HG03103 (cell line): ENCODE measurements at regions not wholly inside any gene's neighbourhood (a gene's known extent, or its start where the extent isn't known, plus 50 kb on each side); places are given as distances from the start of the nearest gene placed in this dataset.
"Not testable (repeated sequence)": the region's sequence is repeated elsewhere in the genome, so short reads cannot be mapped to it uniquely, and the experiment has no call there.

Experiments
- ATAC-seq: cut with Tn5 transposase; IDR thresholded peaks from one replicate; pipeline ENCODE4 v1.9.1; 2021; ENCODE audit warnings: low read depth; ENCODE audit not compliant: unreplicated experiment

GRCh38 chr5:174459071-174459702, 265.2 kb upstream of the MSX2 start:
- ATAC-seq: no peak

GRCh38 chr5:174459832-174460448, 264.4 kb upstream of the MSX2 start:
- ATAC-seq: no peak

GRCh38 chr5:174462129-174462528, 262.3 kb upstream of the MSX2 start:
- ATAC-seq: no peak

DNA sequence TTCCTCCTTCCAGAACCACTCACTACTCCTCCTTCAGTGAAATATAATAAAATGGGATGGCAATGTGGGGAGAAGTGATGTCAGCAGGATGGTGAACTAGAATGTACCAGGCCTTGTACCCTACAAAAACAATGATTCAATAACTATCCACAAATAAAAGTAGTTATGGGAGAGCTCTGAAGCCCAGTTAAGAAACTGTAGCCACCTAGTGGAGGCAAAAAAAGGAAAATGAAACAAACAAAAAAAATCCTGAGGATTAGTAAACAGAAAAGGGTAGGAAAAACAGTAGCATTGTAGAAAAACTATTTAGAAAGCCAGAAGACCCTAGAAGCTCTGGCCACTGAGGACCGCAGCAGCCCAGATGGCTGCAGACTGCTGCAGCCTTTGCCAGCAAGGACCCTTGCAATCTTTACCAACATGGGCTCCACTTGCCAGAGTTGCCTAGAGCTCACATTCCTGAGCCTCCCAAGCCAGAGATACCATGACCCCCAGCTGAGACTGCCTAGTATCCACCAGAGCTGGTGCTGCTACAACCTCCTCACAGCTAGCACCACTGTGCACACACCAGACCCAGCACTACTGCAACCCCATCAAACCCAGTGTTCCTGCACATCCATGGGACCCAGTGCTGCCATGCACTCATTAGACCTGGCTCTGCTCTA, 259.7 kb upstream of the MSX2 start:
- ATAC-seq: no peak

- ATAC-seq: not testable (repeated sequence)
These were observed 252.9 kb upstream of the MSX2 start for GRCh38 chr5:174471528-174471927.

DNA sequence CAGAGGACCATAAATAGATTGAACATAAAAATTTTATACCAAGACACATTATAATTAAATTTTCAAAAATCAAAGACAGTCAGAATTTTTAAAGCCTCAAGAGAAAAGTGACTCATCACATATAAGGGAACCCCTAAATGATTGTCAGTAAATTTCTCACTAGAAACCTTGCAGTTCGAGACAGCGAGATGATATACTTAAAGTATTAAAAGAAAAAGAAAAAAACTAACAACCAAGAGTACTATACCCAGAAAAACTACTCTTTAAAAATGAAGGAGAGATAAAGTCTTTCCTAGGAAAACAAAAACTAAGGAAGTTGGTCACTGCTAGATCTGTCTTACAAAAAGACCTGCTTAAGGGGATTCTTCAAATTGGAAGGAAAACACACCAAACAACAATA, 251.4 kb upstream of the MSX2 start:
- no peak for ATAC-seq

- not testable (repeated sequence) for ATAC-seq
These were observed 248.4 kb upstream of the MSX2 start for GRCh38 chr5:174476001-174476400.

DNA sequence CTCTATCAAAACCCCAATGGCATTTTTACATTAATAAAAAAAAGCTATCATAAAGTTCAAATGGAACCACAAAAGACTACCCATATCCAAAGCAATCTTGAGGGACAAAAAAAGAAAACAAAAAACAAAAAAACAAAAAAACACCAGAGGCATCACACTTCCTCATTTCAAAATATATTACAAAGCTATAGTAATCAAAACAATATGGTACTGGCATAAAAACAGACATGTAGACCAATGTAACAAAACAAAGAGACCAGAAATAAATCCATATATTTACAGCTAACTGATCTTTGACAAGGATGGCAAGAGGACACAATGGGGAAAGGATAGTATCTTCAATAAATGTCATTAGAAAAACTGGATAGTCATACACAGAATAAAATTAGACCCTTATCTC, 245.1 kb upstream of the MSX2 start:
- ATAC-seq: no peak

DNA sequence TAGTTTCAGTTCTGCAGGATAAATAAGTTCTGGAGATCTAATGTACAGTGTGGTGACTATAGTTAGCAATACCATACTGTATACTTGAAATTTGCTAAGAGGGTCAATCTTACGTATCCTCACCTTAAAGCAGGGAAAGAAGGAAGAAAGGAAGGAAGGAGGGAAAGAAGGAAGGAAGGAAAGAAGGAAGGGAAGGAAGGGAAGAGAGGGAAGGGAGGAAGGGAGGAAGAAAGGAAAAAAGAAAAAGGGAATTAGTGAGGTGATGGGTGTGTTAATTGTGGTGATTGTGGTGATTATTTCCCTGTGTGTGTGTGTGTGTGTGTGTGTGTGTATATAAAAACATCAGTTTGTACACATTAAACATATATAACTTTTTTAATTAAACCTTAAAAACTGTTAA, 242.6 kb upstream of the MSX2 start:
- ATAC-seq: no peak

GRCh38 chr5:174482607-174483024, 241.8 kb upstream of the MSX2 start:
- ATAC-seq: no peak

DNA sequence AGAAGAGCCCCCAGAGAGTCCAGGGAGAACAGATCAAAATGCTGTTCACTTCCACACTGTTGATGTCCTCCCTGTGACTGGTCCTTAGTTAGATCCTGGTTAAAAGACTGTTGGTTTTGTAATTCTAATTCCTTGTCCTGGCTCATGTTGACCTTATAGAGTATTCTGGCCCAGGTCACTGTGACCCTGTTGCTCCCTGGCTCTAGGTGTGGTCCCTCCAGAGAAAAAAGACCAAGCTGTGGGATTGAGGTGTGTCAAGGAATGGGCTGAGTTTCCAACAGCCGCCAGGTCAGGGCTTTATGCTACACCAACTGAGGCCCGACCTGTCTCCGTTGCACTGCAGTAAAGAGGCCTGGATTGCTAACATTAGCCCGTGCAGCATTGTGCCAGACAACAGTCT, 241.0 kb upstream of the MSX2 start:
- no peak for ATAC-seq

DNA sequence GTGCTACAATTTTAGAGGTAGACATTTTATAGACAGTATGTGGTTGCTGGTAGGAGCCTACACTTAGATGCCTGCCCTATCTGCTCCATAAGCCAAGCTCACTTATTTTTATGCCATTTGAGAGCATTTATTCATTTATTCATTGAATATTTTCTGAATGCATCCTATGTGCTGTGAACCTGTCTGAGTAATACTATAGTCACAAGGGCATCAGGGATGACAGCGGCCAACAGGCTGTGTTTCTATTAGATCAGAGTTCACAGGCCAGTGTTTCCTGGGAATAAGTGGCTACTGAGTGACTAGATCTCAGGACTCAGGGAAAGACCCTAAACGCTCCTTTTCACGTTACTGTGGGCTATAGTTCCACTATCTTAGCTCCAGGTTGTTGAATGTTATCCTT, 235.2 kb upstream of the MSX2 start:
- no peak for ATAC-seq

GRCh38 chr5:174489920-174490597, 234.3 kb upstream of the MSX2 start:
- ATAC-seq: no peak

DNA sequence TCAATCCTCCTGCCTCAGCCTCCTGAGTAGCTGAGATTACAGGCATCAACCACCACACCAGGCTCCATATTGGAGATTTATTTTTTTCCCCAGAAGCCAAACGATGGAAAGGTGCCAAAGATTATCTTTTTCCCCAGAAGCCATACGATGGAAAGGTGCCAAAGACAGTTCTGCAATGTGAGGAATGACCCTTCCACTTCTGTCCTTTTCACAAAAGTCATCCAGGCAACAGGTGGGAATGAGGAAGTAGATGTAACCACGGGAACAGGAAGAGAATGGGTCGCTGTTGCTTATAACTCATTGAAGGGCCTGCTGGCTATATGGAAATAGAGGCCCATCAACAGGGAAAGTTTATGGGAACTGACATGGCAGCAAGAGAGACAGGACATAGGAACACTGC, 233.7 kb upstream of the MSX2 start:
- ATAC-seq: no peak

DNA sequence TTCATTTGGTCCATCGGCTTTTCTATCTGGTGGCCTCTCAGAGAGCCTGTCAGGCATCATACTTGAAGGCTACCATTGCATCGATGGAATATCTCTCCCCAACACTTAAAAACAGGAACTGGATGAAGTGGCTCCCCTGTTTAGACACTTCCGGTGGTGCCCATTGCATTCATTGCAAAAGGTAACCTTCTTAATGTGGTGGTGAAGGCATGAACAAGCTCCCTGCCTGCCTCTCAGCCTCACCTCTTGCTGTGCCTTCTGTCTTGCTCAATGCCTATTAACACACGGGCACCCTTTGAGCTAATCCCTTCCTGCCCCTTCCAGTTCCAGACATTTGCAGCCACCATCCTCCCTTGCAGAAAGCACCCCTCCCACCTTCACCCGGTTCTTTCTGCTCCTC, 233.1 kb upstream of the MSX2 start:
- ATAC-seq: no peak

DNA sequence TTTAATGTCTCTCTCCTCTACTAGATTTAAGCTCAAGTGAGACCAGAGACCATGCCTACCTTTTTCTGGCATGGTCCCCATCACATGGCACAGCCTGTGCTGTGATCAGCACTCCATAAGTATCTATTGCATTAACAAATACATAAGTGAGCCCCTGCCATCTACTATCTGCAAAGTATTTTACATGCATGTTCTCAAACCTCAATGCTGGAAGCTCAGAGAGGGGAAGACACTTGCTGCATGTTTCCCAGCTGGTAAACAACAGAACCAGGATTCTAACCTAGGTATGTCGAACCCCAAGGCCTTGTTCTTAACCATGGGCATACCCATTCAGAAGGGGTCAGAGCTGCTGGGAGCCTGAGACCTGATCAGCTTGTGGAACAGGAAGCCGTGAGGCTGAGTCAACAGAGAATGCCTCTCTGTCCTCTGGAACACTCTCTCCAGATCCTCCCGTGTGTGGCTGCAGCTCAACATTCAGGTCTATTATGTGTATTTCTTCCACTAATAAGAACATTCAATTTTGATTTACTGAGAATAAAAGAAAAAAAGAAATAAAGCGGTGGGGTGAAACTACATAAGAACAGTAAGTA, 232.5 kb upstream of the MSX2 start:
- ATAC-seq: no peak

- no peak for ATAC-seq
These were observed 230.9 kb upstream of the MSX2 start for GRCh38 chr5:174493530-174493929.

DNA sequence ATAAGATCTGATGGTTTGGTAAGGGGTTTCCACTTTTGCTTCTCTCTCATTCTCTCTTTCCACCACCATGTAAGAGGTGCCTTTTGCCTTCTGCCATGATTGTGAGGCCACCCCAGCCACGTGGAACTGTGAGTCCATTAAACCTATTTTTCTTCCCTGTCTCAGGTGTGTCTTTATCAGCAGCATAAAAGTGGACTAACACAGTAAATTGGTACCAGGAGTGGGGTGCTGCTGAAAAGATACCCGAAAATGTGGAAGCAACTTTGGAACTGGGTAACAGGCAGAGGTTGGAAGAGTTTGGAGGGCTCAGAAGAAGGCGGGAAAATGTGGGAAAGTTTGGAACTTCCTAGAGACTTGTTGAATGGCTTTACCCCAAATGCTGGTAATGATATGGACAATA, 226.4 kb upstream of the MSX2 start:
- ATAC-seq: not testable (repeated sequence)

- ATAC-seq: not testable (repeated sequence)
These were observed 225.8 kb upstream of the MSX2 start for GRCh38 chr5:174498575-174498974.

GRCh38 chr5:174500636-174501035, 223.7 kb upstream of the MSX2 start:
- no peak for ATAC-seq

GRCh38 chr5:174501461-174502069, 222.8 kb upstream of the MSX2 start:
- ATAC-seq: no peak
